ENCODE measurements at regions not wholly inside any gene's neighbourhood (a gene's known extent, or its start where the extent isn't known, plus 50 kb on each side); places are given as distances from the start of the nearest gene placed in this dataset.

DNA sequence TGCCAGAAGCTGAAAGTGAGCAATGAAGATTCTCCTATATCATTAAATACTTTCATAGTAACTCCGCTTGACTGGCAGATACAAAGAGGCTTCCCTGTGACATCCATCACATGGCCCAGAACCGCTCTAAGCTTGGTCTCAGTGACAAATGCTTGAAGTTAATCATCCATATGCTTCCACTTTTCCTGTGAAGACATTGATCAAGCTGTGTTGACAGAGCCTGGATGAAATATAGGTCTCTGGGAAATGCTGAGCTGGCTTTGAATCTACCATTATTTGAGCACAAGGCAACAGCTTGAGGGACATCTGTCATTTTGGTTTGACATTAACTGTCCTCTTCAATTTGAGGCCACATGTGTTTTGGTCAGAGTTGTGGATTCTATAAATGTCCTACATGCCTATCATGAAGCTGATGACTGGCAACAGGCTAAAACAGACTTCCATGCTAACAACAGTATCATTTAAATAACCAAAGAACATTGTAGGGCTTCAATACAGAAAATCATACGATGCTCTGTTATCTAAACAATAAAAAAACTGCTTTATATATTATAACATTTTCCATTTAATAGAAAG lies 402.2 kb upstream of the IRAK1BP1 start:
- no peak for ATAC-seq
- TF ChIP-seq ZC3H10 (CRISPR knock-in tag; IDR thresholded peaks at IDR 0.05) (no peak), ESRRG (CRISPR knock-in tag; IDR thresholded peaks at IDR 0.05) (no peak), ZNF565 (CRISPR knock-in tag; conservative IDR thresholded peaks at IDR 0.05; ENCODE audit: low read depth) (no peak), GLIS3 (CRISPR knock-in tag; IDR thresholded peaks at IDR 0.05) (no peak), ZFP3 (CRISPR knock-in tag; IDR thresholded peaks at IDR 0.05) (no peak), TOX (CRISPR knock-in tag; IDR thresholded peaks at IDR 0.05; ENCODE audit: borderline replicate concordance) (no peak), SNAI2 (CRISPR knock-in tag; IDR thresholded peaks at IDR 0.05) (no peak), ZNF8 (CRISPR knock-in tag; IDR thresholded peaks at IDR 0.05) (no peak), ZFP30 (CRISPR knock-in tag; IDR thresholded peaks at IDR 0.05) (no peak), BACH2 (CRISPR knock-in tag; IDR thresholded peaks at IDR 0.05; ENCODE audit: borderline replicate concordance) (no peak)
- TF ChIP-seq, protein P1, sequence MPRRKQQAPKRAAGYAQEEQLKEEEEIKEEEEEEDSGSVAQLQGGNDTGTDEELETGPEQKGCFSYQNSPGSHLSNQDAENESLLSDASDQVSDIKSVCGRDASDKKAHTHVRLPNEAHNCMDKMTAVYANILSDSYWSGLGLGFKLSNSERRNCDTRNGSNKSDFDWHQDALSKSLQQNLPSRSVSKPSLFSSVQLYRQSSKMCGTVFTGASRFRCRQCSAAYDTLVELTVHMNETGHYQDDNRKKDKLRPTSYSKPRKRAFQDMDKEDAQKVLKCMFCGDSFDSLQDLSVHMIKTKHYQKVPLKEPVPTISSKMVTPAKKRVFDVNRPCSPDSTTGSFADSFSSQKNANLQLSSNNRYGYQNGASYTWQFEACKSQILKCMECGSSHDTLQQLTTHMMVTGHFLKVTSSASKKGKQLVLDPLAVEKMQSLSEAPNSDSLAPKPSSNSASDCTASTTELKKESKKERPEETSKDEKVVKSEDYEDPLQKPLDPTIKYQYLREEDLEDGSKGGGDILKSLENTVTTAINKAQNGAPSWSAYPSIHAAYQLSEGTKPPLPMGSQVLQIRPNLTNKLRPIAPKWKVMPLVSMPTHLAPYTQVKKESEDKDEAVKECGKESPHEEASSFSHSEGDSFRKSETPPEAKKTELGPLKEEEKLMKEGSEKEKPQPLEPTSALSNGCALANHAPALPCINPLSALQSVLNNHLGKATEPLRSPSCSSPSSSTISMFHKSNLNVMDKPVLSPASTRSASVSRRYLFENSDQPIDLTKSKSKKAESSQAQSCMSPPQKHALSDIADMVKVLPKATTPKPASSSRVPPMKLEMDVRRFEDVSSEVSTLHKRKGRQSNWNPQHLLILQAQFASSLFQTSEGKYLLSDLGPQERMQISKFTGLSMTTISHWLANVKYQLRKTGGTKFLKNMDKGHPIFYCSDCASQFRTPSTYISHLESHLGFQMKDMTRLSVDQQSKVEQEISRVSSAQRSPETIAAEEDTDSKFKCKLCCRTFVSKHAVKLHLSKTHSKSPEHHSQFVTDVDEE (CRISPR knock-in tag; IDR thresholded peaks at IDR 0.05) = no peak
- TF ChIP-seq, protein P2, sequence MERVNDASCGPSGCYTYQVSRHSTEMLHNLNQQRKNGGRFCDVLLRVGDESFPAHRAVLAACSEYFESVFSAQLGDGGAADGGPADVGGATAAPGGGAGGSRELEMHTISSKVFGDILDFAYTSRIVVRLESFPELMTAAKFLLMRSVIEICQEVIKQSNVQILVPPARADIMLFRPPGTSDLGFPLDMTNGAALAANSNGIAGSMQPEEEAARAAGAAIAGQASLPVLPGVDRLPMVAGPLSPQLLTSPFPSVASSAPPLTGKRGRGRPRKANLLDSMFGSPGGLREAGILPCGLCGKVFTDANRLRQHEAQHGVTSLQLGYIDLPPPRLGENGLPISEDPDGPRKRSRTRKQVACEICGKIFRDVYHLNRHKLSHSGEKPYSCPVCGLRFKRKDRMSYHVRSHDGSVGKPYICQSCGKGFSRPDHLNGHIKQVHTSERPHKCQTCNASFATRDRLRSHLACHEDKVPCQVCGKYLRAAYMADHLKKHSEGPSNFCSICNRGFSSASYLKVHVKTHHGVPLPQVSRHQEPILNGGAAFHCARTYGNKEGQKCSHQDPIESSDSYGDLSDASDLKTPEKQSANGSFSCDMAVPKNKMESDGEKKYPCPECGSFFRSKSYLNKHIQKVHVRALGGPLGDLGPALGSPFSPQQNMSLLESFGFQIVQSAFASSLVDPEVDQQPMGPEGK (CRISPR knock-in tag; IDR thresholded peaks at IDR 0.05; ENCODE audit: borderline replicate concordance) = no peak

DNA sequence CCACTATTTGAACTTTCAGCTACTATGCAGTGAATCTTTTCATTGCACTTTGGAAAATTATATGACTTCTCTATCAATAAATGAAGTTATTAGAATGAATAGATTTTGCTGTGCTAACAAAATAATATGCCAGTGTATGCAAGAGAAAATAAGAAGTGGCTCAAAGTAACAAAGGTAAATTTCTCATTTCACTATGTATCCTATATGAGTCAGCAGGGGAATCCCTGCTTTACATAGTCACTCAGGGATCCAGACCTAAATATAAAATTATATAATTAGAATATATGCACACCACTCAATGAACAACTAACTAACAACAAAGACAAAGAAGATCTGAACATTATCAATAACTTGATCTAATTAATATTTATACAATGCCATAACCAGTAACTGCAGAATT lies 390.8 kb upstream of the IRAK1BP1 start:
- no peak for ATAC-seq
- TF ChIP-seq GLIS3 (CRISPR knock-in tag; IDR thresholded peaks at IDR 0.05) (no peak), SNAI2 (CRISPR knock-in tag; IDR thresholded peaks at IDR 0.05) (no peak), TOX (CRISPR knock-in tag; IDR thresholded peaks at IDR 0.05; ENCODE audit: borderline replicate concordance) (no peak), ZC3H10 (CRISPR knock-in tag; IDR thresholded peaks at IDR 0.05) (no peak), BACH2 (CRISPR knock-in tag; IDR thresholded peaks at IDR 0.05; ENCODE audit: borderline replicate concordance) (no peak), ESRRG (CRISPR knock-in tag; IDR thresholded peaks at IDR 0.05) (no peak), ZNF70 (CRISPR knock-in tag; IDR thresholded peaks at IDR 0.05) (no peak), OSR1 (CRISPR knock-in tag; IDR thresholded peaks at IDR 0.05) (no peak), TCF4 (CRISPR knock-in tag; IDR thresholded peaks at IDR 0.05; ENCODE audit: borderline replicate concordance) (no peak)
- TF ChIP-seq, protein P3, sequence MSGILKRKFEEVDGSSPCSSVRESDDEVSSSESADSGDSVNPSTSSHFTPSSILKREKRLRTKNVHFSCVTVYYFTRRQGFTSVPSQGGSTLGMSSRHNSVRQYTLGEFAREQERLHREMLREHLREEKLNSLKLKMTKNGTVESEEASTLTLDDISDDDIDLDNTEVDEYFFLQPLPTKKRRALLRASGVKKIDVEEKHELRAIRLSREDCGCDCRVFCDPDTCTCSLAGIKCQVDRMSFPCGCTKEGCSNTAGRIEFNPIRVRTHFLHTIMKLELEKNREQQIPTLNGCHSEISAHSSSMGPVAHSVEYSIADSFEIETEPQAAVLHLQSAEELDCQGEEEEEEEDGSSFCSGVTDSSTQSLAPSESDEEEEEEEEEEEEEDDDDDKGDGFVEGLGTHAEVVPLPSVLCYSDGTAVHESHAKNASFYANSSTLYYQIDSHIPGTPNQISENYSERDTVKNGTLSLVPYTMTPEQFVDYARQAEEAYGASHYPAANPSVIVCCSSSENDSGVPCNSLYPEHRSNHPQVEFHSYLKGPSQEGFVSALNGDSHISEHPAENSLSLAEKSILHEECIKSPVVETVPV (CRISPR knock-in tag; IDR thresholded peaks at IDR 0.05) = no peak
- TF ChIP-seq, protein P1 (CRISPR knock-in tag; IDR thresholded peaks at IDR 0.05) = no peak

DNA sequence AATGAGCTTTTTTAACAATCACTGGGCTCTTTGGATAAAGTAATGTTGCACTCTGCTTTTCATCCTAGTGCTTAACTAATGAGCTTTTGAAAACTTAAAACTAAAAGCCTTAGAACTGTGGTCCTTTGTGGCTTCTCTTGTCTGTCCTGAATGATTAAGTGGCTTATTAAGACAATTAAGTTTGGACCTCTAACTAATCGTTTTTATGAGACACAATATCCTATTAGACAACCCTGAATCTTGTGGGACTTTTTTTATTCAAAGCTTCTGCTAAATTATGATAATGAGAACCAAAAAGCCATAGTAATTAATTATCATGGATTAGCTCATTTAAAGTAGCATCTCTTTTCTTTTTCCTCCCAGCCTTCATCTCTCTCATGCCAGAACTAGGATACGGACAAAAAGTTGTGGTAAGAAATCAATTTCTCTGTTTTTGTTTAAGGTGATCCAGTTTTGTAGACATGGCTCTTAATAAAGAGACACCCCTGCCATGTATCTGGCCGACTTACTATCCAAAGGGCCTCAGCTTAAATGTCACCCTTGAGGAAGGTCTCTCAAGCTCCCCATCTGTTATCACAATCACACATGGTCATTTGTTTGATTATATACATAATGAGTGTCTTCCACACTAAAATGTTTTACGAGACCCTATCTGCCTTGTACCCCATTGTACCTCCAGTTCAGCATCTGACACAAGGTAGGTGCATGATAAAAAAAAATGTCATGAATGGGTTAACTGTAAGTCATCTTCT lies 384.4 kb upstream of the IRAK1BP1 start:
- no peak for ATAC-seq
- no peak for TF ChIP-seq BACH2 (CRISPR knock-in tag; IDR thresholded peaks at IDR 0.05; ENCODE audit: borderline replicate concordance)
- no peak for TF ChIP-seq TOX (CRISPR knock-in tag; IDR thresholded peaks at IDR 0.05; ENCODE audit: borderline replicate concordance)
- TF ChIP-seq SNAI2 (CRISPR knock-in tag; IDR thresholded peaks at IDR 0.05) = no peak

Measured in SK-N-SH treated with all-trans-retinoic acid at 6 μM for 48 hours (cell line).